GM12878 (cell line): ENCODE measurements at regions not wholly inside any gene's neighbourhood (a gene's known extent, or its start where the extent isn't known, plus 50 kb on each side); places are given as distances from the start of the nearest gene placed in this dataset.

Experiments used
- ATAC-seq: fragments of 200-7000 bp; cut with Tn5 transposase; 3 replicates; pipeline ENCODE4 v1.9.1; 2020; ENCODE audit warnings: mild to moderate bottlenecking, moderate library complexity
- BruUV-seq: library from RNA; stranded (reverse); fragments of 400-500 nt; replicated peaks from 2 replicates; lab custom pipeline; 2021; lab: Mats Ljungman, UMichigan
- CTCF ChIA-PET: fragments of 300-600 bp; sonication (Branson Sonifier 250); formaldehyde crosslinking; extraction: SDS; loops from one replicate; lab custom pipeline; 2021; ENCODE audit warnings: inconsistent platforms; lab: Yijun Ruan, JAX
- POLR2A ChIA-PET: fragments of 350-600 bp; formaldehyde crosslinking; extraction: SDS; loops from one replicate; lab custom pipeline; 2021; ENCODE audit warnings: inconsistent platforms; lab: Charles Lee
- RAD21 ChIA-PET: fragments of 300-600 bp; sonication (Branson Sonifier 250); formaldehyde crosslinking; loops from one replicate; lab custom pipeline; 2023; ENCODE audit warnings: antibody characterized with exemption; ENCODE audit not compliant: unreplicated experiment; lab: Charles Lee
- SMC1A ChIA-PET: fragments of 300-600 bp; sonication (Branson Sonifier 250); formaldehyde crosslinking; loops from one replicate; lab custom pipeline; 2023; ENCODE audit not compliant: unreplicated experiment, uncharacterized antibody; lab: Charles Lee
- DNase-seq: peaks from one replicate; pipeline ENCODE4 v3.0.0-alpha.2; 2011; ENCODE audit warnings: low read depth, low spot score
- FAIRE-seq: peaks from 3 replicates; lab custom pipeline; 2011; peaks lifted over from hg19 to GRCh38; lab: Jason Lieb, UNC
- H2AFZ ChIP-seq: 2 replicates; pipeline ENCODE4 v1.6.0; 2011; ENCODE audit warnings: low read depth, low read length, control low read depth; ENCODE audit not compliant: control insufficient read depth
- H3K27ac ChIP-seq: 2 replicates; pipeline ENCODE4 v1.5.1; 2011; ENCODE audit warnings: control low read depth; ENCODE audit not compliant: control insufficient read depth, insufficient read depth
- H3K27me3 ChIP-seq, 2 experiments: replicated peaks in 1 of 2; 2 replicates each; pipeline versions ENCODE4 v1.6.0 to v1.6.1; 2011; ENCODE audit warnings: low read length in 1 of 2; ENCODE audit not compliant: control insufficient read depth in 2 of 2, insufficient read depth in 2 of 2
- H3K36me3 ChIP-seq, 2 experiments: 2 replicates each; pipeline ENCODE4 v1.5.1; 2011; ENCODE audit warnings: low read length in 1 of 2; ENCODE audit not compliant: control insufficient read depth in 2 of 2, insufficient read depth in 2 of 2
- H3K4me1 ChIP-seq: 2 replicates; pipeline ENCODE4 v1.6.1; 2011; ENCODE audit warnings: mild to moderate bottlenecking, low read length, moderate library complexity, mixed read lengths; ENCODE audit not compliant: control insufficient read depth, insufficient read depth
- H3K4me2 ChIP-seq: 2 replicates; pipeline ENCODE4 v1.6.0; 2011; ENCODE audit warnings: control low read depth; ENCODE audit not compliant: control insufficient read depth, insufficient read depth
- H3K4me3 ChIP-seq: fragments of 200-600 bp; sonication (generic); 2 replicates; pipeline ENCODE4 v1.5.1; 2016
- H3K79me2 ChIP-seq: 2 replicates; pipeline ENCODE4 v1.6.0; 2011; ENCODE audit warnings: low read length; ENCODE audit not compliant: control insufficient read depth, insufficient read depth
- H3K9ac ChIP-seq: 2 replicates; pipeline ENCODE4 v1.8.0; 2011; ENCODE audit warnings: low read length, control low read depth, mixed read lengths; ENCODE audit not compliant: control insufficient read depth, insufficient read depth
- H3K9me3 ChIP-seq: replicated peaks from 3 replicates; pipeline ENCODE4 v1.5.1; 2011; ENCODE audit warnings: mild to moderate bottlenecking, low read length; ENCODE audit not compliant: control insufficient read depth, insufficient read depth
- H4K20me1 ChIP-seq: 2 replicates; pipeline ENCODE4 v1.6.0; 2011; ENCODE audit not compliant: control insufficient read depth, insufficient read depth
- CUX1 ChIP-seq: IDR thresholded peaks from 2 replicates; pipeline ENCODE4 v1.6.1; 2012; ENCODE audit warnings: improper control_type of control experiment, low read depth, low read length; ENCODE audit not compliant: insufficient replicate concordance
- FOXK2 ChIP-seq: fragments of 450-650 bp; IDR thresholded peaks from 2 replicates; pipeline ENCODE4 v1.6.1; 2017; ENCODE audit warnings: mild to moderate bottlenecking, moderate library complexity
- GATAD2B ChIP-seq: fragments of 450-650 bp; conservative IDR thresholded peaks from 2 replicates; pipeline ENCODE4 v1.6.1; 2017; ENCODE audit warnings: low read depth, mild to moderate bottlenecking, moderate library complexity
- KLF5 ChIP-seq: fragments of 450-650 bp; IDR thresholded peaks from 2 replicates; pipeline ENCODE4 v1.6.1; 2014; ENCODE audit warnings: mild to moderate bottlenecking; ENCODE audit not compliant: partially characterized antibody
- MEF2A ChIP-seq: IDR thresholded peaks from 2 replicates; pipeline ENCODE4 v1.6.1; 2011; ENCODE audit warnings: low read depth, mild to moderate bottlenecking, low read length, moderate library complexity; ENCODE audit not compliant: insufficient read depth
- POLR2AphosphoS5 ChIP-seq: IDR thresholded peaks from 2 replicates; pipeline ENCODE4 v1.6.1; 2011; ENCODE audit warnings: mild to moderate bottlenecking, low read length, inconsistent platforms
- POU2F2 ChIP-seq: IDR thresholded peaks from 3 replicates; pipeline ENCODE4 v1.6.1; 2011; ENCODE audit warnings: low read depth, mild to moderate bottlenecking, low read length, borderline replicate concordance
- SMARCA5 ChIP-seq: fragments of 450-650 bp; IDR thresholded peaks from 2 replicates; pipeline ENCODE4 v1.6.1; 2017; ENCODE audit warnings: mild to moderate bottlenecking
- YBX1 ChIP-seq: fragments of 450-650 bp; IDR thresholded peaks from 2 replicates; pipeline ENCODE4 v1.6.1; 2016; ENCODE audit warnings: antibody characterized with exemption
- WGBS: methylation state at CpG from one replicate; pipeline ENCODE4 v1.1.6; 2016; ENCODE audit warnings: low lambda C conversion rate; ENCODE audit not compliant: insufficient replicate concordance, insufficient coverage; ENCODE audit errors: missing lambda C conversion rate; 5-methylcytosine and 5-hydroxymethylcytosine counted together
- in situ Hi-C: fragments of 300-500 bp; cut with MboI; formaldehyde crosslinking; loops from 9 replicates; pipeline ENCODE4 v1.14.3; 2018; ENCODE audit warnings: mixed read lengths
- intact Hi-C: fragments of 100-400 bp; cut with micrococcal nuclease; formaldehyde crosslinking; loops from one replicate; pipeline ENCODE4 v1.14.2; 2022; ENCODE audit not compliant: unreplicated experiment
- TF ChIP-seq, protein P1 (sequence below): fragments of 450-650 bp; IDR thresholded peaks from 2 replicates; pipeline ENCODE4 v1.6.1; 2014; ENCODE audit warnings: mild to moderate bottlenecking
- TF ChIP-seq, protein P2 (sequence below): fragments of 450-650 bp; IDR thresholded peaks from 2 replicates; pipeline ENCODE4 v1.6.1; 2017; ENCODE audit warnings: mild to moderate bottlenecking, moderate library complexity

- Histone ChIP-seq H3K79me2 (no peaks in the 10 kb centered on the region), H3K36me3 (no peaks in the 10 kb centered on the region), H3K27ac (no peak overlapping the region), H2AFZ (no peak overlapping the region), H3K4me3 (no peak overlapping the region), H3K9me3 (no peaks in the 10 kb centered on the region), H3K27me3 (no peaks in the 10 kb centered on the region), H3K9ac (no peak overlapping the region), H3K4me2 (no peak overlapping the region), H4K20me1 (no peaks in the 10 kb centered on the region), H3K4me1 (no peaks in the 10 kb centered on the region)
- SMC1A ChIA-PET, result no interaction called here
- RAD21 ChIA-PET, result no interaction called here
- TF ChIP-seq YBX1, result no peak
- TF ChIP-seq POLR2AphosphoS5, result no peak
- TF ChIP-seq, protein P1, sequence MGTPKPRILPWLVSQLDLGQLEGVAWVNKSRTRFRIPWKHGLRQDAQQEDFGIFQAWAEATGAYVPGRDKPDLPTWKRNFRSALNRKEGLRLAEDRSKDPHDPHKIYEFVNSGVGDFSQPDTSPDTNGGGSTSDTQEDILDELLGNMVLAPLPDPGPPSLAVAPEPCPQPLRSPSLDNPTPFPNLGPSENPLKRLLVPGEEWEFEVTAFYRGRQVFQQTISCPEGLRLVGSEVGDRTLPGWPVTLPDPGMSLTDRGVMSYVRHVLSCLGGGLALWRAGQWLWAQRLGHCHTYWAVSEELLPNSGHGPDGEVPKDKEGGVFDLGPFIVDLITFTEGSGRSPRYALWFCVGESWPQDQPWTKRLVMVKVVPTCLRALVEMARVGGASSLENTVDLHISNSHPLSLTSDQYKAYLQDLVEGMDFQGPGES, result no peak
- TF ChIP-seq GATAD2B, result no peak
- TF ChIP-seq CUX1, result no peak
- TF ChIP-seq, protein P2, sequence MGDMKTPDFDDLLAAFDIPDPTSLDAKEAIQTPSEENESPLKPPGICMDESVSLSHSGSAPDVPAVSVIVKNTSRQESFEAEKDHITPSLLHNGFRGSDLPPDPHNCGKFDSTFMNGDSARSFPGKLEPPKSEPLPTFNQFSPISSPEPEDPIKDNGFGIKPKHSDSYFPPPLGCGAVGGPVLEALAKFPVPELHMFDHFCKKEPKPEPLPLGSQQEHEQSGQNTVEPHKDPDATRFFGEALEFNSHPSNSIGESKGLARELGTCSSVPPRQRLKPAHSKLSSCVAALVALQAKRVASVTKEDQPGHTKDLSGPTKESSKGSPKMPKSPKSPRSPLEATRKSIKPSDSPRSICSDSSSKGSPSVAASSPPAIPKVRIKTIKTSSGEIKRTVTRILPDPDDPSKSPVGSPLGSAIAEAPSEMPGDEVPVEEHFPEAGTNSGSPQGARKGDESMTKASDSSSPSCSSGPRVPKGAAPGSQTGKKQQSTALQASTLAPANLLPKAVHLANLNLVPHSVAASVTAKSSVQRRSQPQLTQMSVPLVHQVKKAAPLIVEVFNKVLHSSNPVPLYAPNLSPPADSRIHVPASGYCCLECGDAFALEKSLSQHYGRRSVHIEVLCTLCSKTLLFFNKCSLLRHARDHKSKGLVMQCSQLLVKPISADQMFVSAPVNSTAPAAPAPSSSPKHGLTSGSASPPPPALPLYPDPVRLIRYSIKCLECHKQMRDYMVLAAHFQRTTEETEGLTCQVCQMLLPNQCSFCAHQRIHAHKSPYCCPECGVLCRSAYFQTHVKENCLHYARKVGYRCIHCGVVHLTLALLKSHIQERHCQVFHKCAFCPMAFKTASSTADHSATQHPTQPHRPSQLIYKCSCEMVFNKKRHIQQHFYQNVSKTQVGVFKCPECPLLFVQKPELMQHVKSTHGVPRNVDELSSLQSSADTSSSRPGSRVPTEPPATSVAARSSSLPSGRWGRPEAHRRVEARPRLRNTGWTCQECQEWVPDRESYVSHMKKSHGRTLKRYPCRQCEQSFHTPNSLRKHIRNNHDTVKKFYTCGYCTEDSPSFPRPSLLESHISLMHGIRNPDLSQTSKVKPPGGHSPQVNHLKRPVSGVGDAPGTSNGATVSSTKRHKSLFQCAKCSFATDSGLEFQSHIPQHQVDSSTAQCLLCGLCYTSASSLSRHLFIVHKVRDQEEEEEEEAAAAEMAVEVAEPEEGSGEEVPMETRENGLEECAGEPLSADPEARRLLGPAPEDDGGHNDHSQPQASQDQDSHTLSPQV, result no peak
- TF ChIP-seq MEF2A, result no peak
- TF ChIP-seq KLF5, result no peak
- no peak for TF ChIP-seq SMARCA5
- no peak for TF ChIP-seq POU2F2
- TF ChIP-seq FOXK2, result no peak
- POLR2A ChIA-PET, result interaction anchor here (0.5 kb wide), 1 partner anchor 1264 kb away, joined by 3 read pairs; no protein-coding TSS in a partner anchor
- in situ Hi-C loops (no loop called here), intact Hi-C loops (no loop called here)
- no peak for ATAC-seq
- FAIRE-seq, result no peak
- WGBS, result 0% methylated on average over 2 of the region's 2 CpGs
- no TSS peak for BruUV-seq
- CTCF ChIA-PET, result no interaction called here
- DNase-seq, result no peak
These were observed 139.5 kb upstream of the OTX2 start for GRCh38 chr14:56949828-56950227.
